HEK293T (cell line): ENCODE measurements at regions not wholly inside any gene's neighbourhood (a gene's known extent, or its start where the extent isn't known, plus 50 kb on each side); places are given as distances from the start of the nearest gene placed in this dataset.

ENCODE experiments used
- CTCF ChIA-PET: fragments of 350-600 bp; formaldehyde crosslinking; extraction: SDS; loops from one replicate; lab custom pipeline; 2021; ENCODE audit warnings: antibody characterized with exemption, inconsistent platforms; lab: Yijun Ruan, JAX
- POLR2A ChIA-PET: fragments of 350-600 bp; formaldehyde crosslinking; extraction: SDS; loops from one replicate; lab custom pipeline; 2020; ENCODE audit warnings: antibody characterized with exemption, inconsistent platforms; lab: Yijun Ruan, JAX
- DNase-seq: peaks from one replicate; pipeline ENCODE4 v3.0.0; 2012; ENCODE audit warnings: mixed read lengths; ENCODE audit errors: extremely low spot score
- ARNT ChIP-seq: fragments of 450-650 bp; IDR thresholded peaks from 2 replicates; pipeline ENCODE4 v1.6.1; 2017; ENCODE audit warnings: mild to moderate bottlenecking
- BHLHE40 ChIP-seq: fragments of 450-650 bp; IDR thresholded peaks from 2 replicates; pipeline ENCODE4 v1.6.1; 2016; ENCODE audit warnings: mild to moderate bottlenecking, moderate library complexity, borderline replicate concordance
- CTBP1 ChIP-seq: fragments of 450-650 bp; IDR thresholded peaks from 2 replicates; pipeline ENCODE4 v1.6.1; 2016; ENCODE audit warnings: borderline replicate concordance
- ELF4 ChIP-seq: fragments of 450-650 bp; IDR thresholded peaks from 2 replicates; pipeline ENCODE4 v1.6.1; 2017; ENCODE audit warnings: antibody characterized with exemption
- FOXA1 ChIP-seq: fragments of 450-650 bp; IDR thresholded peaks from 2 replicates; pipeline ENCODE4 v1.6.1; 2016; ENCODE audit warnings: mild to moderate bottlenecking
- FOXK2 ChIP-seq: fragments of 450-650 bp; IDR thresholded peaks from 2 replicates; pipeline ENCODE4 v1.6.1; 2016; ENCODE audit warnings: mild to moderate bottlenecking
- FOXM1 ChIP-seq: fragments of 450-650 bp; IDR thresholded peaks from 2 replicates; pipeline ENCODE4 v1.6.1; 2017; ENCODE audit warnings: mild to moderate bottlenecking, borderline replicate concordance
- HDGF ChIP-seq: fragments of 450-650 bp; IDR thresholded peaks from 2 replicates; pipeline ENCODE4 v1.6.1; 2017; ENCODE audit warnings: antibody characterized with exemption, borderline replicate concordance
- L3MBTL2 ChIP-seq: fragments of 450-650 bp; conservative IDR thresholded peaks from 2 replicates; pipeline ENCODE4 v1.6.1; 2016; ENCODE audit warnings: mild to moderate bottlenecking
- LEF1 ChIP-seq: fragments of 450-650 bp; IDR thresholded peaks from 2 replicates; pipeline ENCODE4 v1.6.1; 2017; ENCODE audit warnings: mild to moderate bottlenecking, borderline replicate concordance
- NFRKB ChIP-seq: fragments of 450-650 bp; IDR thresholded peaks from 2 replicates; pipeline ENCODE4 v1.6.1; 2016; ENCODE audit warnings: mild to moderate bottlenecking, moderate library complexity
- PKNOX1 ChIP-seq: fragments of 450-650 bp; IDR thresholded peaks from 2 replicates; pipeline ENCODE4 v1.6.1; 2016
- SP1 ChIP-seq: fragments of 450-650 bp; IDR thresholded peaks from 2 replicates; pipeline ENCODE4 v1.6.1; 2017
- SUZ12 ChIP-seq: fragments of 450-650 bp; IDR thresholded peaks from 2 replicates; pipeline ENCODE4 v1.6.1; 2016; ENCODE audit warnings: mild to moderate bottlenecking
- TARDBP ChIP-seq: fragments of 450-650 bp; IDR thresholded peaks from 2 replicates; pipeline ENCODE4 v1.6.1; 2016
- ZNF384 ChIP-seq: fragments of 450-650 bp; IDR thresholded peaks from 2 replicates; pipeline ENCODE4 v1.6.1; 2016

- ChIA-PET CTCF (interaction anchor here (2.5 to 2.6 kb wide), 2 partner anchors 9 to 12 kb away, joined by 6 to 9 read pairs; no protein-coding TSS in a partner anchor), POLR2A (no interaction called here)
- no peak for DNase-seq
- TF ChIP-seq BHLHE40: no peak
- no peak for TF ChIP-seq PKNOX1
- no peak for TF ChIP-seq LEF1
- no peak for TF ChIP-seq FOXK2
- TF ChIP-seq NFRKB: no peak
- no peak for TF ChIP-seq FOXM1
- TF ChIP-seq CTBP1: no peak
- TF ChIP-seq ELF4: no peak
- TF ChIP-seq ZNF384: no peak
- TF ChIP-seq SP1: no peak
- no peak for TF ChIP-seq HDGF
- no peak for TF ChIP-seq FOXA1
- TF ChIP-seq ARNT: no peak
- no peak for TF ChIP-seq SUZ12
Observed at GRCh38 chr7:25906760-25907159, 245.2 kb upstream of the NFE2L3 start.

- TF ChIP-seq ARNT (no peak), ELF4 (no peak), PKNOX1 (no peak), NFRKB (no peak), L3MBTL2 (no peak), CTBP1 (no peak), FOXK2 (no peak)
- POLR2A ChIA-PET: no interaction called here
- no peak for DNase-seq
- CTCF ChIA-PET: interaction anchor here (0.6 to 2.6 kb wide), 3 partner anchors 10 to 376 kb away, joined by 5 to 9 read pairs (median 6); no protein-coding TSS in a partner anchor
Observed at GRCh38 chr7:25907214-25907613, 244.8 kb upstream of the NFE2L3 start.

GRCh38 chr7:25907731-25908130 lies 244.3 kb upstream of the NFE2L3 start:
- ChIA-PET POLR2A (no interaction called here), CTCF (interaction anchor here (0.6 to 2.6 kb wide), 4 partner anchors 10 to 375 kb away, joined by 5 to 9 read pairs (median 6); no protein-coding TSS in a partner anchor)
- TF ChIP-seq ZNF384: no peak
- TF ChIP-seq NFRKB: no peak
- TF ChIP-seq SUZ12: no peak
- TF ChIP-seq ELF4: no peak
- TF ChIP-seq LEF1: no peak
- TF ChIP-seq FOXA1: no peak
- no peak for TF ChIP-seq FOXK2
- no peak for TF ChIP-seq ARNT
- no peak for TF ChIP-seq SP1
- no peak for TF ChIP-seq CTBP1
- TF ChIP-seq TARDBP: no peak
- no peak for TF ChIP-seq PKNOX1
- no peak for TF ChIP-seq BHLHE40
- no peak for TF ChIP-seq L3MBTL2
- no peak for TF ChIP-seq HDGF
- TF ChIP-seq FOXM1: no peak
- no peak for DNase-seq

GRCh38 chr7:25908154-25908949 lies 243.6 kb upstream of the NFE2L3 start:
- ChIA-PET CTCF (interaction anchor here (2.3 to 2.6 kb wide), 3 partner anchors 11 to 16 kb away, joined by 6 to 9 read pairs (median 7); no protein-coding TSS in a partner anchor), POLR2A (no interaction called here)
- TF ChIP-seq ZNF384 (no peak), ARNT (no peak), PKNOX1 (no peak), ELF4 (no peak), SUZ12 (no peak), FOXK2 (no peak), L3MBTL2 (no peak), TARDBP (no peak), SP1 (no peak), FOXM1 (no peak), NFRKB (no peak), LEF1 (no peak), FOXA1 (no peak), HDGF (no peak)
- DNase-seq: no peak

GRCh38 chr7:25911738-25912607 lies 240.0 kb upstream of the NFE2L3 start:
- DNase-seq: no peak
- POLR2A ChIA-PET: no interaction called here
- CTCF ChIA-PET: interaction anchor here (1.0 kb wide), 1 partner anchor 17 kb away, joined by 4 read pairs; no protein-coding TSS in a partner anchor

More at GRCh38 chr7:25911738-25912607, 240.0 kb upstream of the NFE2L3 start:
- TF ChIP-seq PKNOX1: no peak
- TF ChIP-seq BHLHE40: no peak
- no peak for TF ChIP-seq ARNT
- TF ChIP-seq CTBP1: no peak
- no peak for TF ChIP-seq SUZ12
- no peak for TF ChIP-seq HDGF
- no peak for TF ChIP-seq FOXM1
- no peak for TF ChIP-seq SP1
- no peak for TF ChIP-seq FOXK2
- TF ChIP-seq FOXA1: no peak
- TF ChIP-seq NFRKB: no peak
- no peak for TF ChIP-seq ELF4
- TF ChIP-seq TARDBP: no peak
- TF ChIP-seq ZNF384: no peak
- TF ChIP-seq LEF1: no peak
